GM10266 (cell line): ENCODE measurements at regions not wholly inside any gene's neighbourhood (a gene's known extent, or its start where the extent isn't known, plus 50 kb on each side); places are given as distances from the start of the nearest gene placed in this dataset.

Experiments
- DNase-seq: peaks from one replicate; pipeline ENCODE4 v3.0.0; 2012; ENCODE audit errors: extremely low spot score
- TF ChIP-seq, protein P1 (sequence below): IDR thresholded peaks from 2 replicates; pipeline ENCODE4 v1.5.1; 2012; ENCODE audit warnings: mild to moderate bottlenecking, low read depth; ENCODE audit not compliant: control insufficient read depth, insufficient read depth; ENCODE audit errors: missing control alignments

DNA sequence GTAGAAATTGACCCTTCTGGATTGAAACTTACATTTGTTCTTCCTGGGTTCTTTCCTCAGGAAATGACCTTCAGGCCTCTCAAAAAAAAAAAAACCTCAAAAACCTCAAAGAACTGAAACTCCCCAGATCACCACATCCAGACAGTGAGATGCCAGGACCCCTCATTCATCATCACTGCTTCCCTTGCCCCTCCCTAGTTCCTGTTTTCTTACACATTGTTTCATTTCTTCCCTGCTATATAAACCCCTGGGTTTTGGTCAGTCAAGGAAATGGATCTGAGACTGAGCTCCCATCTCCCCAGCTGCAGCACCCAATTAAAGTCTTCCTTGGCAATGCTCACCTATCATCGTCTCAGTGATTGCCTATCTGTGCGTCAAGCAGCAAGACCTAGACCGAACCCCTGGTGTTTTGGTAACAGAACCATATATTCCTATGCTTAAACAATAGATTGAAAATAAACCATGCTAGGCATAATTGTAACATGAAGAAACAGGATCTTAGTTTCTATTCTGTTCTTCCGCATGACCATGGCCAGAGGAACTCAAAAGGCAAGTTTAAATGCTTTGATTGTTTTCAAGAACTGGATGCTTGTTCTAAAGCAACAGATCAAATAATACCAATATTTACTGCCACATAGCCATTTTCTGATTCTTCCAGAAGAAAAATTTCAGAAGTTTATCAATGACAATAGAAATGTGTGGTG lies 108.0 kb upstream of the MAX start:
- TF ChIP-seq, protein P1, sequence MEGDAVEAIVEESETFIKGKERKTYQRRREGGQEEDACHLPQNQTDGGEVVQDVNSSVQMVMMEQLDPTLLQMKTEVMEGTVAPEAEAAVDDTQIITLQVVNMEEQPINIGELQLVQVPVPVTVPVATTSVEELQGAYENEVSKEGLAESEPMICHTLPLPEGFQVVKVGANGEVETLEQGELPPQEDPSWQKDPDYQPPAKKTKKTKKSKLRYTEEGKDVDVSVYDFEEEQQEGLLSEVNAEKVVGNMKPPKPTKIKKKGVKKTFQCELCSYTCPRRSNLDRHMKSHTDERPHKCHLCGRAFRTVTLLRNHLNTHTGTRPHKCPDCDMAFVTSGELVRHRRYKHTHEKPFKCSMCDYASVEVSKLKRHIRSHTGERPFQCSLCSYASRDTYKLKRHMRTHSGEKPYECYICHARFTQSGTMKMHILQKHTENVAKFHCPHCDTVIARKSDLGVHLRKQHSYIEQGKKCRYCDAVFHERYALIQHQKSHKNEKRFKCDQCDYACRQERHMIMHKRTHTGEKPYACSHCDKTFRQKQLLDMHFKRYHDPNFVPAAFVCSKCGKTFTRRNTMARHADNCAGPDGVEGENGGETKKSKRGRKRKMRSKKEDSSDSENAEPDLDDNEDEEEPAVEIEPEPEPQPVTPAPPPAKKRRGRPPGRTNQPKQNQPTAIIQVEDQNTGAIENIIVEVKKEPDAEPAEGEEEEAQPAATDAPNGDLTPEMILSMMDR = no peak

DNA sequence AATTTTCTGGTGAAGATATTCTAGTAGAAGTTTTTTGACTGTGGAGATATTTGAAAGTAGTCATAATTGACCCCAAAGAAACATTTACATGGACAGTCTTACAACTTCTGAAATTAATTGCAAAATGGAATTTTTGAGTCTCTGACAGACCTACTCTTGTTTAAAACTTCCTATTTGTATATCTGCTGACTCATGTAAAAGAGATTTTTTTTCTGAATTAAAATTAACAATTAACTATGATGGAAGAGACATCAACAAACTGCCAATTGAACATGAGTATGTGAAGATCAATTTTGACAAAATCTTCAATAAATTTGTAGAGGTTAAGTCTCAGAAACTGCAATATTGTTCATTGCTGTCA lies 108.5 kb upstream of the MAX start:
- DNase-seq = no peak
- TF ChIP-seq, protein P1 = no peak

More for the DNA sequence above, 108.0 kb upstream of the MAX start:
- DNase-seq = no peak

DNA sequence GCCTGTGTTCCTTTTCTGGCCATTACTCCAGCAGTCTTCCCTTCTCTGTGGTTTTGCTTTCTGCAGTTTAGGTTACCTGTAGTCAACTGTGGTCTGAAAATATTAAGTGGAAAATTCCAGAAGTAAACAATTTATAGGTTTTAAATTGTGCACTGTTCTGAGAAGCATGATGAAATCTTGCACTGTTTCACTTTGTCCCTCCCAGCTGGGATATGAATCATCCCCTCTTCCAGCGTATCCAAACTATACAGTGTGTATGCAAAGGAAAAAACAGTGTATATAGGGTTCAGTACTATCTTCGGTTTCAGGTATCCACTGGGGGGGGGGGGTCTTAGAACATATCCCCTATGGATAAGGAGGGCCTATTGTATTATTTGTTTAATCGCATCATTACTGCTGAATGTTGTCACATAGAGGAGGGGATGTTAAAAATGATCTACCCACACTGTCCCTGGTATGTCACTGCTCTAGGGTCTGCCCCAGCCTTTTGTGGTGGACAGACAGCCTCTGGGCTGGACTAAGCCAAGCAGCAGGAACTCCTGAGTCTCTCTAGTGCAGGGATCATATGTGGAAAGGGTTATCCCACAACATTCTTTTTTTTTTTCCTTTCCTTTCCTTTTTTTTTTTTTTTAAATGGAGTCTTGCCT lies 109.1 kb upstream of the MAX start:
- no peak for DNase-seq
- TF ChIP-seq, protein P1 = no peak

DNA sequence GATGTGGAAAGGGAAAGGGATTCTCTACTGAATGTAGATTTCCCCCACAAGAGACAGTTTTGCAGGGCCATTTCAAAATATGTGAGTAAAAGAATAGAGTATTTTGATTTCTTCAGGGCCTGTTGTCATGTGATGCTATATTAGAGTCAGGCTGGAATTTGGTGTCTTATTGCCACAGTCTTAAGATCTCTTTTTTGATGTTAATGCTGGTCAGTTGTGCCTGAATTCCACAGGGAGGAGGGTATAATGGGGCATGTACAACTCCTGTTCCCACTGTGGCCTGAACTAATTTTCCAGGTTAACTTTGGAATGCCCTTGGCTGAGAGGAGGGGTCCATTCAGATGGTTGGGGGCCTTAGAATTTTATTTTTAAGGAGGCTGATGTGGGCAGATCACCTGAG lies 111.0 kb upstream of the MAX start:
- TF ChIP-seq, protein P1 = no peak
- no peak for DNase-seq

DNA sequence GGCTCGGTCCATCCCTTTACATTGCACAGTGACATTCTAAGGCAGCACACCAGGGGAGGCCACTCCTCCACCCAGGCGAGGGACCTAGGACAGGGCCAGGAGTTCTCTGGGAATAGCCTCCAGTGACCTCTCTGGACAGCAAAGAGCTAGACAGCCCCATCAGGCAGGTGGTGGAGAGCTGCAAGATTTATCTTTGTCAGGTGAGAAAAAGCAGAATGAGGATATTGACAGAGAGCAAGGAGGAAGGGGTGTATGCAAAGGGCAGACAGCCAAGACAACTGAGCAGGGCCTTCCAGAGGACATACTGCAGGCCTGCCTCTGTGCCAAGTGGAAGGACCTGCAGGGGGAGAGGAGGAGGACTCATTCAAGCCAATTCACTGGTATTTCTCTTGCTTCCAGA lies 112.4 kb upstream of the MAX start:
- DNase-seq = no peak
- TF ChIP-seq, protein P1 = no peak

DNA sequence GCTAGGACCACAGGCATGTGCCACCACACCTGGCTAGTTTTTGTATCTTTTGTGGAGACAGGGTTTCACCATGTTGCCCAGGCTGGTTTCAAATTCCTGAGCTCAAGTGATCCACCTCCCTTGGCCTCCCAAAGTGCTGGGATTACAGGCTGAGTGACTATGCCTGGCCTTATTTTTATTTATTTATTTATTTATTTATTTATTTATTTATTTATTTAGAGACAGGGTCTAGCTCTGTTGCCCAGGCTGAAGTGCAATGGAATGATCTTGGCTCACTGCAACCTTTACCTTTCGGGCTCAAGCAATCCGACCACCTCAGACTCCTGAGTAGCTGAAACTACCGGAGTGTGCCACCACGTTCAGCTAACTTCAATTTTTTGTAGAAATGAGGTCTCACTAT lies 117.0 kb upstream of the MAX start:
- DNase-seq = no peak
- TF ChIP-seq, protein P1 = no peak

DNA sequence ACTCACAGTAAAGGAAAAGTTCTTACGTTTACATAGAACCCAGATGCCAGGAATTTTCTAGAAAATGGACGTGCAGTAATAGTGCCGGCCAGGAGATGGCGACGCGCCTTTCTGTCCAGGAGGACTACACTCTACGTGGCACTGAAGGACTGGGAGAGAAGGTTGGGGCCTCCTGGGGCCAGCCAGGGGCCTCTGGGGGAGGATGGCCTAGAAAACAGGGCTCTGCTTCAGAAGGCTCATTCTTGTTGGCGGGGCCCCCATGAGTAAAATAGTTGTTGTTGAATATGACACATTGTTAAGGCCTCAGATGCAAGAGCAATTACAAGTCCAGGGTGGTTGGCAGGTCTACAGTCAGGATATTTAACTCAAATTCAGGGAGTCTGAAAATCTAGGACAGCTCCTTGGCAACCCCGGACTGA lies 120.1 kb upstream of the MAX start:
- TF ChIP-seq, protein P1 = peak; percentile 87
- DNase-seq = peak; percentile 58
